ENCODE measurements at regions not wholly inside any gene's neighbourhood (a gene's known extent, or its start where the extent isn't known, plus 50 kb on each side); places are given as distances from the start of the nearest gene placed in this dataset.

DNA sequence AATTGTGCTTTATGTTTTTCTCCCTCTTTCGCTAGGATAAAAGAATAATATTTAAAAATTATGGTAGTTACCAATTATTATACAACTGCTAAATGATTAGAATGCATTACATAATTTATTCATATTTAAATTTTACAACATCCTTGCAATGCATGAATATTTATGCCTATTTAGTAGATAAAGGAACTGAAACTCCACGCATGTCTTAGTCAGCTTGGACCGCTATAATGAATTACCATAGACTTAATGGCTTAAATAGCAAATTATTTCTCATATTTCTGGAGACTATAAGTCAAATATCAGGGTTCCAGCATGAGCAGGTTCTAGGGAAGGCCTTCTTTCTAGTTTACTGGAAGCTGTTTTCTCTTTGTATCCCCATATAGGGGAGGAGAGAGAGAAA is 1555.4 kb upstream of the ADGRL3 start:
- TF ChIP-seq, protein P1, sequence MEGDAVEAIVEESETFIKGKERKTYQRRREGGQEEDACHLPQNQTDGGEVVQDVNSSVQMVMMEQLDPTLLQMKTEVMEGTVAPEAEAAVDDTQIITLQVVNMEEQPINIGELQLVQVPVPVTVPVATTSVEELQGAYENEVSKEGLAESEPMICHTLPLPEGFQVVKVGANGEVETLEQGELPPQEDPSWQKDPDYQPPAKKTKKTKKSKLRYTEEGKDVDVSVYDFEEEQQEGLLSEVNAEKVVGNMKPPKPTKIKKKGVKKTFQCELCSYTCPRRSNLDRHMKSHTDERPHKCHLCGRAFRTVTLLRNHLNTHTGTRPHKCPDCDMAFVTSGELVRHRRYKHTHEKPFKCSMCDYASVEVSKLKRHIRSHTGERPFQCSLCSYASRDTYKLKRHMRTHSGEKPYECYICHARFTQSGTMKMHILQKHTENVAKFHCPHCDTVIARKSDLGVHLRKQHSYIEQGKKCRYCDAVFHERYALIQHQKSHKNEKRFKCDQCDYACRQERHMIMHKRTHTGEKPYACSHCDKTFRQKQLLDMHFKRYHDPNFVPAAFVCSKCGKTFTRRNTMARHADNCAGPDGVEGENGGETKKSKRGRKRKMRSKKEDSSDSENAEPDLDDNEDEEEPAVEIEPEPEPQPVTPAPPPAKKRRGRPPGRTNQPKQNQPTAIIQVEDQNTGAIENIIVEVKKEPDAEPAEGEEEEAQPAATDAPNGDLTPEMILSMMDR (IDR thresholded peaks at IDR 0.05; ENCODE audit: low read depth, low read length, missing control alignments) = no peak
- in situ Hi-C loops (cut with HindIII; ENCODE audit: low sequenced_read_pairs) = no loop called here
- no peak for DNase-seq (ENCODE audit: low read depth)
- no peak overlapping the region for H3K4me3 ChIP-seq (ENCODE audit: low read depth, low read length)

GRCh38 chr4:59646082-59646481 is 1554.0 kb upstream of the ADGRL3 start:
- H3K4me3 ChIP-seq (ENCODE audit: low read depth, low read length) = no peak overlapping the region
- in situ Hi-C loops (cut with HindIII; ENCODE audit: low sequenced_read_pairs) = no loop called here
- TF ChIP-seq, protein P1 (IDR thresholded peaks at IDR 0.05; ENCODE audit: low read depth, low read length, missing control alignments) = no peak
- DNase-seq (ENCODE audit: low read depth) = no peak

DNA sequence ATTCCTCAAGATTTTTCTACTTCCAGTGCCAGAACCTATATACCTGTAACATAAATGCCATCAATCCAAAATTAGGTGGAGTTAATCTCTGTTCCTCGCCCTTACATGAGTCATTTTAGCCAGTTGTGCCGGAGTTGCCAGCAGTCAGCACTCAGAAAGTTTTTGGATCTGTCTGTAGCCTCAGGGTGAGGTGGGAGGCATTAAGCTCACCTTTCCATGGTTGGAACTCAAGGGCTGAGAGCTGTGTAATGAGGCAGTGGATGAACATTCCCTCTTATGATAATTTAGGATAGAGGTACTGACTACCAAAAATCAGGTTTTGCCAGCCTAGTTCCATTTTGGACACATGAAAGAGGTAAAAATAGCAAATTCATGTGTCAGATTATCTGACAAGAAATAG is 1553.1 kb upstream of the ADGRL3 start:
- TF ChIP-seq, protein P1 (IDR thresholded peaks at IDR 0.05; ENCODE audit: low read depth, low read length, missing control alignments) = no peak
- no peak overlapping the region for H3K4me3 ChIP-seq (ENCODE audit: low read depth, low read length)
- in situ Hi-C loops (cut with HindIII; ENCODE audit: low sequenced_read_pairs) = no loop called here
- no peak for DNase-seq (ENCODE audit: low read depth)

- no peak overlapping the region for H3K4me3 ChIP-seq (ENCODE audit: low read depth, low read length)
- TF ChIP-seq, protein P1 (IDR thresholded peaks at IDR 0.05; ENCODE audit: low read depth, low read length, missing control alignments) = no peak
- DNase-seq (ENCODE audit: low read depth) = no peak
- in situ Hi-C loops (cut with HindIII; ENCODE audit: low sequenced_read_pairs) = no loop called here
Observed at GRCh38 chr4:59647500-59647899, 1552.6 kb upstream of the ADGRL3 start.

DNA sequence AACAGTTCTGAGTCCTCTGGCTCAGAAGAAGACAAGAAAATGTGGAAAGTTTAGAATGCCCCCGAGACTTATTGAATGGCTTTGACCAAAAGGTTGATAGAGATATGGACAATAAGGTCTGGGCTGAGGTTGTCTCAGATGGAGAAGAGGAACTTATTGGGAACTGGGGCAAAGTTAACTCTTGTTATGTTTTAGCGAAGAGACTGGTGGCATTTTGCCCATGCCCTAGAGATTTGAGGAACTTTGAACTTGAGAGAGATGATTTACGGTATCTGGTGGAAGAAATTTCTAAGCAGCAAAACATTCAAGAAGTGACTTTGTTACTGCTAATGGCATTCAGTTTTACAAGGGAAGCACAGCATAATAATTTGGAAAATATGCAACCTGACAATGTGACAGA is 1549.3 kb upstream of the ADGRL3 start:
- no peak for DNase-seq (ENCODE audit: low read depth)
- TF ChIP-seq, protein P1 (IDR thresholded peaks at IDR 0.05; ENCODE audit: low read depth, low read length, missing control alignments) = no peak
- H3K4me3 ChIP-seq (ENCODE audit: low read depth, low read length) = no peak overlapping the region
- in situ Hi-C loops (cut with HindIII; ENCODE audit: low sequenced_read_pairs) = no loop called here

- H3K4me3 ChIP-seq (ENCODE audit: low read depth, low read length) = no peak overlapping the region
- in situ Hi-C loops (cut with HindIII; ENCODE audit: low sequenced_read_pairs) = no loop called here
- TF ChIP-seq, protein P1 (IDR thresholded peaks at IDR 0.05; ENCODE audit: low read depth, low read length, missing control alignments) = no peak
- no peak for DNase-seq (ENCODE audit: low read depth)
Observed at GRCh38 chr4:59655996-59656395, 1544.1 kb upstream of the ADGRL3 start.

GRCh38 chr4:59664771-59665170 is 1535.4 kb upstream of the ADGRL3 start:
- in situ Hi-C loops (cut with HindIII; ENCODE audit: low sequenced_read_pairs) = no loop called here
- TF ChIP-seq, protein P1 (IDR thresholded peaks at IDR 0.05; ENCODE audit: low read depth, low read length, missing control alignments) = no peak
- H3K4me3 ChIP-seq (ENCODE audit: low read depth, low read length) = no peak overlapping the region
- DNase-seq (ENCODE audit: low read depth) = no peak

All from astrocyte of the cerebellum (primary cell).